ENCODE measurements at regions not wholly inside any gene's neighbourhood (a gene's known extent, or its start where the extent isn't known, plus 50 kb on each side); places are given as distances from the start of the nearest gene placed in this dataset.

DNA sequence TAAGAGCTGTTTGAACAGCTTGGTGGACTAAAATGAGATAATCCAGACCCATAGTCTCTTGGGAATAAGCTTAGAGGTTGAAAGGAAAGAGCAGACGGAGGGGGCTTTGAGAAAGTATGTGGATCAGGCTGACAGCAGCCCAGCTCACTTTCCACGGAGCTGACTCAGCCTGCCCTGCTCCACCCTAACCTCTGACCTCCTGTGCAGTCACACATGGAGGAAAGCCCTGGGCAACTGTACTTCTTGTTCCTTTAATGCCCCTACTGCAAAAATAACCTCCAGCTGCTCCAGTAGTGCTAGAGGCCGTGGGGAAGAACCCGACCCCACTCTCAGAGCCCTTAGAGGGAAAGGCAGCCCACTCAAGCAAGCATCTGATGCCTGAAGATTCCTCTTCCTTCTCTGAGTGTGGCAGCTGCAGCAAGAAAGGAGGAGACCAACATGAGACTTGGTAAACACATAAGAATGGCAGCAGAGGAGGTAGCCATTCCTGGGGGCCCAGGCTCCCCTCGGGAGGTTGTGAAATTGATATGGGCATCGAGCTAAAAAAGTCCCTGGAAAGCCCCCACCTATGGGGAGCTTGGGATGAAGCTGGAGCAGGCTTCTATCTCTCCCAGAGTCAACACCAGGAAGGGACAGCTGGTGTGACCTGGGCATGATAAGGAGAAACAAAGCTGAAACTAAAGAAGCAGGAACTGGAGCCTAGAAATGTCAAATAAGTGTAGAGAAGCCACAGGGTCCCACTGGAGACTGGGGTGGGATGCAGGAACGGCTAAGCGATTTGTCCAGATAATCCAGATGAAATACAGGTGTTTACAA, 204.3 kb downstream of the PIK3R1 start:
- TF ChIP-seq, protein P1, sequence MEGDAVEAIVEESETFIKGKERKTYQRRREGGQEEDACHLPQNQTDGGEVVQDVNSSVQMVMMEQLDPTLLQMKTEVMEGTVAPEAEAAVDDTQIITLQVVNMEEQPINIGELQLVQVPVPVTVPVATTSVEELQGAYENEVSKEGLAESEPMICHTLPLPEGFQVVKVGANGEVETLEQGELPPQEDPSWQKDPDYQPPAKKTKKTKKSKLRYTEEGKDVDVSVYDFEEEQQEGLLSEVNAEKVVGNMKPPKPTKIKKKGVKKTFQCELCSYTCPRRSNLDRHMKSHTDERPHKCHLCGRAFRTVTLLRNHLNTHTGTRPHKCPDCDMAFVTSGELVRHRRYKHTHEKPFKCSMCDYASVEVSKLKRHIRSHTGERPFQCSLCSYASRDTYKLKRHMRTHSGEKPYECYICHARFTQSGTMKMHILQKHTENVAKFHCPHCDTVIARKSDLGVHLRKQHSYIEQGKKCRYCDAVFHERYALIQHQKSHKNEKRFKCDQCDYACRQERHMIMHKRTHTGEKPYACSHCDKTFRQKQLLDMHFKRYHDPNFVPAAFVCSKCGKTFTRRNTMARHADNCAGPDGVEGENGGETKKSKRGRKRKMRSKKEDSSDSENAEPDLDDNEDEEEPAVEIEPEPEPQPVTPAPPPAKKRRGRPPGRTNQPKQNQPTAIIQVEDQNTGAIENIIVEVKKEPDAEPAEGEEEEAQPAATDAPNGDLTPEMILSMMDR (conservative IDR thresholded peaks at IDR 0.05) = no peak
- TF ChIP-seq ZFX (IDR thresholded peaks at IDR 0.05) = no peak
